HEK293 (cell line): ENCODE measurements at regions not wholly inside any gene's neighbourhood (a gene's known extent, or its start where the extent isn't known, plus 50 kb on each side); places are given as distances from the start of the nearest gene placed in this dataset.

Experiments
- GLI4 ChIP-seq: fragments of 450-650 bp; formaldehyde crosslinking; IDR thresholded peaks from 2 replicates; pipeline ENCODE4 v1.5.1; 2016; ENCODE audit warnings: missing biosample characterization, missing genetic modification characterization
- MEIS1 ChIP-seq: sonication (generic); formaldehyde crosslinking; IDR thresholded peaks from 2 replicates; pipeline ENCODE4 v1.8.1; 2022; ENCODE audit warnings: missing genetic modification reagents, mild to moderate bottlenecking, borderline replicate concordance
- SP2 ChIP-seq: fragments of 450-650 bp; formaldehyde crosslinking; IDR thresholded peaks from 2 replicates; pipeline ENCODE4 v1.5.1; 2016; ENCODE audit warnings: missing biosample characterization, missing genetic modification characterization
- SP7 ChIP-seq: fragments of 450-650 bp; formaldehyde crosslinking; IDR thresholded peaks from 2 replicates; pipeline ENCODE4 v1.5.1; 2016; ENCODE audit warnings: missing biosample characterization, missing genetic modification characterization
- YY1 ChIP-seq: fragments of 450-650 bp; formaldehyde crosslinking; IDR thresholded peaks from 2 replicates; pipeline ENCODE4 v1.5.1; 2018; ENCODE audit warnings: missing biosample characterization, missing genetic modification characterization
- ZBTB21 ChIP-seq: fragments of 450-650 bp; formaldehyde crosslinking; IDR thresholded peaks from 2 replicates; pipeline ENCODE4 v1.5.1; 2017; ENCODE audit warnings: missing biosample characterization, missing genetic modification characterization
- ZBTB8A ChIP-seq: fragments of 450-650 bp; formaldehyde crosslinking; IDR thresholded peaks from 2 replicates; pipeline ENCODE4 v1.5.1; 2016; ENCODE audit warnings: missing biosample characterization, missing genetic modification characterization
- ZFP41 ChIP-seq: fragments of 450-650 bp; formaldehyde crosslinking; IDR thresholded peaks from 2 replicates; pipeline ENCODE4 v1.5.1; 2016; ENCODE audit warnings: missing biosample characterization, missing genetic modification characterization, borderline replicate concordance
- ZNF16 ChIP-seq: fragments of 450-650 bp; formaldehyde crosslinking; IDR thresholded peaks from 2 replicates; pipeline ENCODE4 v1.5.1; 2016; ENCODE audit warnings: low read depth, missing biosample characterization, missing genetic modification characterization
- ZNF521 ChIP-seq: fragments of 450-650 bp; formaldehyde crosslinking; IDR thresholded peaks from 2 replicates; pipeline ENCODE4 v1.5.1; 2017; ENCODE audit warnings: missing biosample characterization, mild to moderate bottlenecking, missing genetic modification characterization
- TF ChIP-seq, protein P1 (sequence below): fragments of 450-650 bp; formaldehyde crosslinking; IDR thresholded peaks from 2 replicates; pipeline ENCODE4 v1.5.1; 2016; ENCODE audit warnings: missing biosample characterization, missing genetic modification characterization
- TF ChIP-seq, protein P2 (sequence below): fragments of 450-650 bp; formaldehyde crosslinking; IDR thresholded peaks from 2 replicates; pipeline ENCODE4 v1.5.1; 2016; ENCODE audit warnings: missing biosample characterization, missing genetic modification characterization

DNA sequence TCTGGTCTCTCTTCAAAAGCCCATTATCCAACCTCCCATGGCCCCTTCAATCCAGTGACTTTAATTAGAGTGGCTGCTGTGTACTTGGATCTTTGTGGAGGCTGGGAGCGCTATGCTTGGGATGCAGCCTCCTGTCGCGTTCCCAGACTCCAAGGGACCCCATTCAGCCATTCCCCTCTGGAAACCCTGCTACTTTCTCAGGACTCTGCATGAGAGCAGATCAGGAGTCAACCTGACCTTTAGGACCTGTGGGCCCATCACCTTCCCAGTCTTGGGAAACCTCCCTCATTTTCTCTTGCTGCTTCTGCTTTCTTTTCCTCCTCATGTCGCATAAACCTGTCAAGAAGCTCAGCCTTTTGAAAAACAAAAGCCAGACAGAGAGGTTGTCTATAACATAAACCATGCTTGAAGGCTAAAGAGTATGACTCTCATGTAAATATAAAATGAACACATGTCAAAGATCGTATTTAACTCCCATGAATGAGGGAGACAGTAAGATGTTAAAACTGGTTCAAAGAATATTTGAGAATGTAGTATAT lies 143.1 kb upstream of the PELI1 start:
- TF ChIP-seq ZNF16 = no peak
- TF ChIP-seq ZBTB21 = no peak
- TF ChIP-seq, protein P1, sequence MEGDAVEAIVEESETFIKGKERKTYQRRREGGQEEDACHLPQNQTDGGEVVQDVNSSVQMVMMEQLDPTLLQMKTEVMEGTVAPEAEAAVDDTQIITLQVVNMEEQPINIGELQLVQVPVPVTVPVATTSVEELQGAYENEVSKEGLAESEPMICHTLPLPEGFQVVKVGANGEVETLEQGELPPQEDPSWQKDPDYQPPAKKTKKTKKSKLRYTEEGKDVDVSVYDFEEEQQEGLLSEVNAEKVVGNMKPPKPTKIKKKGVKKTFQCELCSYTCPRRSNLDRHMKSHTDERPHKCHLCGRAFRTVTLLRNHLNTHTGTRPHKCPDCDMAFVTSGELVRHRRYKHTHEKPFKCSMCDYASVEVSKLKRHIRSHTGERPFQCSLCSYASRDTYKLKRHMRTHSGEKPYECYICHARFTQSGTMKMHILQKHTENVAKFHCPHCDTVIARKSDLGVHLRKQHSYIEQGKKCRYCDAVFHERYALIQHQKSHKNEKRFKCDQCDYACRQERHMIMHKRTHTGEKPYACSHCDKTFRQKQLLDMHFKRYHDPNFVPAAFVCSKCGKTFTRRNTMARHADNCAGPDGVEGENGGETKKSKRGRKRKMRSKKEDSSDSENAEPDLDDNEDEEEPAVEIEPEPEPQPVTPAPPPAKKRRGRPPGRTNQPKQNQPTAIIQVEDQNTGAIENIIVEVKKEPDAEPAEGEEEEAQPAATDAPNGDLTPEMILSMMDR (tag by site-specific recombination) = no peak
- no peak for TF ChIP-seq SP2 (tag by site-specific recombination)
- TF ChIP-seq ZFP41 = no peak
- no peak for TF ChIP-seq YY1 (tag by site-specific recombination)
- TF ChIP-seq ZBTB8A (tag by site-specific recombination) = no peak
- TF ChIP-seq, protein P2, sequence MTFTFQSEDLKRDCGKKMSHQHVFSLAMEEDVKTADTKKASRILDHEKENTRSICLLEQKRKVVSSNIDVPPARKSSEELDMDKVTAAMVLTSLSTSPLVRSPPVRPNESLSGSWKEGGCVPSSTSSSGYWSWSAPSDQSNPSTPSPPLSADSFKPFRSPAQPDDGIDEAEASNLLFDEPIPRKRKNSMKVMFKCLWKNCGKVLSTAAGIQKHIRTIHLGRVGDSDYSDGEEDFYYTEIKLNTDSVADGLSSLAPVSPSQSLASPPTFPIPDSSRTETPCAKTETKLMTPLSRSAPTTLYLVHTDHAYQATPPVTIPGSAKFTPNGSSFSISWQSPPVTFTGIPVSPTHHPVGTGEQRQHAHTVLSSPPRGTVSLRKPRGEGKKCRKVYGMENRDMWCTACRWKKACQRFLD = no peak
- no peak for TF ChIP-seq ZNF521 (tag by site-specific recombination)
- no peak for TF ChIP-seq GLI4
- no peak for TF ChIP-seq MEIS1 (CRISPR knock-in tag)
- TF ChIP-seq SP7 (tag by site-specific recombination) = no peak
